Tibial artery (tissue), 4 donors: ENCODE measurements at regions not wholly inside any gene's neighbourhood (a gene's known extent, or its start where the extent isn't known, plus 50 kb on each side); places are given as distances from the start of the nearest gene placed in this dataset.

Experiments used
- DNase-seq, 2 donors: peaks; one replicate each; pipeline ENCODE4 v3.0.0-alpha.2; 2019
- H3K27ac ChIP-seq, 2 donors: fragments of 200-600 bp; sonication (generic) in 1 of 2; 1 replicate in 1 of 2; 2 replicates in 1 of 2; pipeline ENCODE4 v1.5.1; 2018 to 2019; ENCODE audit warnings: mild to moderate bottlenecking in 1 of 2
- H3K27me3 ChIP-seq, 2 donors: fragments of 200-600 bp; sonication (generic) in 1 of 2; one replicate each; pipeline versions ENCODE4 v1.5.1 to v1.6.0; 2016 to 2019
- H3K36me3 ChIP-seq, 3 donors: fragments of 200-600 bp; sonication (generic) in 2 of 3; one replicate each; pipeline ENCODE4 v1.5.1; 2016 to 2019; ENCODE audit warnings: mild to moderate bottlenecking in 2 of 3
- H3K4me1 ChIP-seq, 4 donors: fragments of 200-600 bp; sonication (generic) in 2 of 4; 1 replicate in 3 of 4; 2 replicates in 1 of 4; pipeline ENCODE4 v1.5.1; 2016 to 2019
- H3K4me3 ChIP-seq, 2 donors: fragments of 200-600 bp; sonication (generic) in 1 of 2; 1 replicate in 1 of 2; 2 replicates in 1 of 2; pipeline ENCODE4 v1.5.1; 2018 to 2019; ENCODE audit warnings: mild to moderate bottlenecking in 2 of 2
- H3K9me3 ChIP-seq, 3 donors: fragments of 200-600 bp; sonication (generic) in 1 of 3; one replicate each; pipeline ENCODE4 v1.5.1; 2016 to 2019
- CTCF ChIP-seq, 2 experiments: fragments of 200-600 bp in 1 of 2; fragments of 450-650 bp in 1 of 2; IDR thresholded peaks; one replicate each; pipeline ENCODE4 v1.5.1; 2017 to 2019; ENCODE audit warnings: antibody characterized with exemption in 2 of 2, mild to moderate bottlenecking in 1 of 2, moderate library complexity in 1 of 2
- intact Hi-C: fragments of 100-400 bp; cut with DNase I; formaldehyde crosslinking; loops from one replicate; pipeline ENCODE4 v1.15.0; 2023; ENCODE audit warnings: low total_unique reads

- DNase-seq, result no peak
- H3K27ac ChIP-seq, result no peak overlapping the region
- no peaks in the 10 kb centered on the region for H3K27me3 ChIP-seq
- TF ChIP-seq CTCF (IDR thresholded peaks at IDR 0.05), result no peak
- no peaks in the 10 kb centered on the region for H3K9me3 ChIP-seq
- peaks cover 0 to 9% (median 0%) of the 10 kb centered on the region in 4 donors for H3K4me1 ChIP-seq
- H3K36me3 ChIP-seq, result no peaks in the 10 kb centered on the region
- H3K4me3 ChIP-seq, result no peak overlapping the region
- intact Hi-C loops, result no loop called here
Observed at GRCh38 chr4:38489924-38490639, 173.9 kb upstream of the KLF3 start.

- intact Hi-C loops, result no loop called here
- Histone ChIP-seq H3K9me3 (no peaks in the 10 kb centered on the region), H3K36me3 (no peaks in the 10 kb centered on the region), H3K4me1 (peaks cover 0 to 9% (median 0%) of the 10 kb centered on the region in 4 donors), H3K27me3 (no peaks in the 10 kb centered on the region), H3K27ac (no peak overlapping the region), H3K4me3 (no peak overlapping the region)
- no peak for DNase-seq
- TF ChIP-seq CTCF (IDR thresholded peaks at IDR 0.05), result no peak
Observed at GRCh38 chr4:38490753-38491446, 173.1 kb upstream of the KLF3 start.

GRCh38 chr4:38491854-38492478 is 172.0 kb upstream of the KLF3 start:
- Histone ChIP-seq H3K36me3 (no peaks in the 10 kb centered on the region), H3K4me1 (peaks cover 0 to 9% (median 0%) of the 10 kb centered on the region in 4 donors), H3K4me3 (no peak overlapping the region), H3K27me3 (no peaks in the 10 kb centered on the region), H3K27ac (no peak overlapping the region), H3K9me3 (no peaks in the 10 kb centered on the region)
- no peak for DNase-seq
- no peak for TF ChIP-seq CTCF (IDR thresholded peaks at IDR 0.05)
- intact Hi-C loops, result no loop called here

- Histone ChIP-seq H3K27me3 (no peaks in the 10 kb centered on the region), H3K27ac (no peak overlapping the region), H3K4me3 (no peak overlapping the region), H3K9me3 (no peaks in the 10 kb centered on the region), H3K36me3 (no peaks in the 10 kb centered on the region), H3K4me1 (peaks cover 0 to 9% (median 0%) of the 10 kb centered on the region in 4 donors)
- no peak for DNase-seq
- intact Hi-C loops, result no loop called here
- TF ChIP-seq CTCF (IDR thresholded peaks at IDR 0.05), result no peak
Observed at GRCh38 chr4:38493066-38493465, 170.9 kb upstream of the KLF3 start.

GRCh38 chr4:38495446-38495845 is 168.6 kb upstream of the KLF3 start:
- Histone ChIP-seq H3K4me1 (peaks cover 0 to 3% (median 0%) of the 10 kb centered on the region in 4 donors), H3K36me3 (no peaks in the 10 kb centered on the region), H3K4me3 (no peak overlapping the region), H3K27ac (no peak overlapping the region), H3K9me3 (no peaks in the 10 kb centered on the region), H3K27me3 (no peaks in the 10 kb centered on the region)
- no peak for DNase-seq
- intact Hi-C loops, result no loop called here
- TF ChIP-seq CTCF (IDR thresholded peaks at IDR 0.05), result no peak
